ENCODE measurements at regions not wholly inside any gene's neighbourhood (a gene's known extent, or its start where the extent isn't known, plus 50 kb on each side); places are given as distances from the start of the nearest gene placed in this dataset.

DNA sequence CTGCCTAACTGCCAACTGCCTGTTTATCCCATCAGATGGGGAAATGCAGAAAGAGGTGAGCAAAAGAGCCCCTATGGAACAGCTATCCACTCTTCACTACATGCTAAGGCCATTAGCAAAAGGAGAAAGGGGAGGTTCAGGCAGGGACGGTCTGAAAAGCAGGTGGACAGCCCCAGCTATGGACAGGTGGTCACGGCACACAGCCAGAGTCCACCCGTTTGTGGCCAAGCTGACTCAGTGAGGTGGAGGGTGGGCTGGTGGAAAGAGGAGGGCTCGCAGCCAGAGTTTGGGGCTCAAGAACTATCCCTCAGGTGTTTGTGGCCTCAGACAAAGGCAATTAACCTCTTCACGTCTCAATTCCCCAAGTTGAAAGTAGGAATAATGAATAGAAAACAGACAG lies 148.9 kb upstream of the UBE2E1 start:
- TF ChIP-seq, protein P1, sequence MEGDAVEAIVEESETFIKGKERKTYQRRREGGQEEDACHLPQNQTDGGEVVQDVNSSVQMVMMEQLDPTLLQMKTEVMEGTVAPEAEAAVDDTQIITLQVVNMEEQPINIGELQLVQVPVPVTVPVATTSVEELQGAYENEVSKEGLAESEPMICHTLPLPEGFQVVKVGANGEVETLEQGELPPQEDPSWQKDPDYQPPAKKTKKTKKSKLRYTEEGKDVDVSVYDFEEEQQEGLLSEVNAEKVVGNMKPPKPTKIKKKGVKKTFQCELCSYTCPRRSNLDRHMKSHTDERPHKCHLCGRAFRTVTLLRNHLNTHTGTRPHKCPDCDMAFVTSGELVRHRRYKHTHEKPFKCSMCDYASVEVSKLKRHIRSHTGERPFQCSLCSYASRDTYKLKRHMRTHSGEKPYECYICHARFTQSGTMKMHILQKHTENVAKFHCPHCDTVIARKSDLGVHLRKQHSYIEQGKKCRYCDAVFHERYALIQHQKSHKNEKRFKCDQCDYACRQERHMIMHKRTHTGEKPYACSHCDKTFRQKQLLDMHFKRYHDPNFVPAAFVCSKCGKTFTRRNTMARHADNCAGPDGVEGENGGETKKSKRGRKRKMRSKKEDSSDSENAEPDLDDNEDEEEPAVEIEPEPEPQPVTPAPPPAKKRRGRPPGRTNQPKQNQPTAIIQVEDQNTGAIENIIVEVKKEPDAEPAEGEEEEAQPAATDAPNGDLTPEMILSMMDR (IDR thresholded peaks at IDR 0.05), result no peak
- no peak for TF ChIP-seq POLR2A (IDR thresholded peaks at IDR 0.05)
- TF ChIP-seq EP300 (IDR thresholded peaks at IDR 0.05), result no peak
- TF ChIP-seq POLR2AphosphoS5 (IDR thresholded peaks at IDR 0.05), result no peak
